Cardiac muscle cell (in vitro differentiated cells and primary cell): ENCODE measurements at regions not wholly inside any gene's neighbourhood (a gene's known extent, or its start where the extent isn't known, plus 50 kb on each side); places are given as distances from the start of the nearest gene placed in this dataset.

Experiments
- DNase-seq, 2 donors: peaks; one replicate each; pipeline versions ENCODE4 v3.0.0 to v3.0.0-alpha.2; 2010 to 2017; ENCODE audit warnings: low read depth in 1 of 2, low spot score in 1 of 2
- H3K27ac ChIP-seq: fragments of 200-600 bp; sonication (generic); 2 replicates; pipeline ENCODE4 v1.5.1; 2016
- H3K27me3 ChIP-seq: fragments of 200-600 bp; sonication (generic); 2 replicates; pipeline ENCODE4 v1.6.0; 2016; ENCODE audit warnings: control low read depth
- H3K36me3 ChIP-seq: fragments of 200-600 bp; sonication (generic); 2 replicates; pipeline ENCODE4 v1.5.1; 2016; ENCODE audit warnings: control low read depth
- H3K4me1 ChIP-seq: fragments of 200-600 bp; sonication (generic); 2 replicates; pipeline ENCODE4 v1.8.1; 2017; ENCODE audit warnings: low read depth, mild to moderate bottlenecking, mixed run types
- H3K4me3 ChIP-seq: fragments of 200-600 bp; sonication (generic); 2 replicates; pipeline ENCODE4 v1.5.1; 2016; ENCODE audit warnings: mild to moderate bottlenecking
- H3K9me3 ChIP-seq: fragments of 200-600 bp; sonication (generic); 2 replicates; pipeline ENCODE4 v1.5.1; 2017; ENCODE audit warnings: low read depth, mild to moderate bottlenecking, control low read depth
- CTCF ChIP-seq: IDR thresholded peaks from 2 replicates; pipeline ENCODE4 v1.5.1; 2012; ENCODE audit warnings: low read depth, mild to moderate bottlenecking, low read length

GRCh38 chr5:123755653-123756317 lies 243.8 kb downstream of the CSNK1G3 start:
- H3K4me3 ChIP-seq, result no peak overlapping the region
- DNase-seq, result peak in 1 of 2 donors; percentile 50
- no peak for TF ChIP-seq CTCF
- H3K36me3 ChIP-seq, result no peaks in the 10 kb centered on the region
- no peak overlapping the region for H3K27ac ChIP-seq
- H3K4me1 ChIP-seq, result peaks cover 25% of the 10 kb centered on the region
- no peaks in the 10 kb centered on the region for H3K9me3 ChIP-seq
- no peaks in the 10 kb centered on the region for H3K27me3 ChIP-seq

DNA sequence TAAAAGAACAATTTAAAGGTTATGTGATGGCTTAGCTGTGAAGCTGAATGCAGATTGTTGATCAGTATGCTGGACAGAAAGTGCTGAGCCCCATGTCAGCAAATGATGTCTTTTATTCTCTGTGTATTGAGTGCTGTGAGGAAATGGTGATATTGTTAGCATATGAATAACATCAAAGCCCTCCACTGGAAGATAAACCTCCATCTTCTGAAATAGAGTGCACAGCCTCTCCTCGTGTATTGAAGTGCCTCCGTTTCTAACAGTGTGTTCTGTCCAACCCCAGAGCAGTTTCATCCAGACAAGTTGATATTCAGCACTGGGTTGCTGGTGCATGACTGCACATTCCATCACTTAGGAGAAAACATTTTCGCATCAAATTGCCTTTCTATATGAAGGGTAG lies 242.9 kb downstream of the CSNK1G3 start:
- DNase-seq, result peak; percentile 15 to 24
- H3K4me1 ChIP-seq, result peaks cover 25% of the 10 kb centered on the region
- no peaks in the 10 kb centered on the region for H3K36me3 ChIP-seq
- no peak overlapping the region for H3K4me3 ChIP-seq
- H3K27me3 ChIP-seq, result no peaks in the 10 kb centered on the region
- no peak for TF ChIP-seq CTCF
- H3K9me3 ChIP-seq, result no peaks in the 10 kb centered on the region
- H3K27ac ChIP-seq, result peak overlapping the region; percentile 38

- no peak for TF ChIP-seq CTCF
- DNase-seq, result peak in 1 of 2 donors; percentile 32
- H3K4me1 ChIP-seq, result peaks cover 25% of the 10 kb centered on the region
- no peaks in the 10 kb centered on the region for H3K36me3 ChIP-seq
- H3K9me3 ChIP-seq, result no peaks in the 10 kb centered on the region
- peak overlapping the region; percentile 38 for H3K27ac ChIP-seq
- no peak overlapping the region for H3K4me3 ChIP-seq
- H3K27me3 ChIP-seq, result no peaks in the 10 kb centered on the region
Observed at GRCh38 chr5:123753937-123754891, 242.2 kb downstream of the CSNK1G3 start.

DNA sequence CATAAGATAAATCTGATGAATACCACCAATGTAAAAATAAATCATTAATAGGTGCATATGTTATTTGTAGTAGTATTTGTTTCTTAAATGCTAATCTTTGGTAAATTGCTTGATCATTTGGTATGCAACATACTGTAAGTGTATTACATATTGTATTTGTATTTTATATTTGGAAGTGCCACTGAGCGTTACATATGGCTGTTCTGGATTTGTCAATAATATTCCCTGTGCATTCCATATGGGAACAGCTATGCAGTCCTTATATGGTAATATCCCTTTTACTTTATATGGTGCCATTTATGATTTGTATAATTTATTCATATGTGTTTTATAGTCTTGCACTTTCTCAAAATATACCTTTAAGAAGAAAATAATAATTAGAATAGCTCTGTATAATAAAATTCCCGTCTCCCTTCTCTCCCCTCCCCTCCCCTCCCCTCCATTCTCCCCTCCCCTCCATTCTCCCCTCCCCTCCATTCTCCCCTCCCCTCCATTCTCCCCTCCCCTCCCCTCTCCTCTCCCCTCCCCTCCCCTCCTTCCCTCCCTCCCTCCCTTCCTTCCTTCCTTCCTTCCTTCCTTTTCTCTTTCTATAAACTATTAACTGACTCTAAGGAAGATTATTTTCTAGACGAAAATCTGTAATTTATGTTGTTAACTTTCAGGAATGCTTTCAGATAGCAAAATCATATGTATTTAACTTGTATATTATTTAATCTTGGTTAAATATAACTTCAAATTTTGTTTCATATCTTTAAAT lies 241.4 kb downstream of the CSNK1G3 start:
- no peak overlapping the region for H3K4me3 ChIP-seq
- no peaks in the 10 kb centered on the region for H3K36me3 ChIP-seq
- peaks cover 25% of the 10 kb centered on the region for H3K4me1 ChIP-seq
- H3K27me3 ChIP-seq, result no peaks in the 10 kb centered on the region
- no peaks in the 10 kb centered on the region for H3K9me3 ChIP-seq
- DNase-seq, result no peak
- TF ChIP-seq CTCF, result no peak
- H3K27ac ChIP-seq, result no peak overlapping the region

DNA sequence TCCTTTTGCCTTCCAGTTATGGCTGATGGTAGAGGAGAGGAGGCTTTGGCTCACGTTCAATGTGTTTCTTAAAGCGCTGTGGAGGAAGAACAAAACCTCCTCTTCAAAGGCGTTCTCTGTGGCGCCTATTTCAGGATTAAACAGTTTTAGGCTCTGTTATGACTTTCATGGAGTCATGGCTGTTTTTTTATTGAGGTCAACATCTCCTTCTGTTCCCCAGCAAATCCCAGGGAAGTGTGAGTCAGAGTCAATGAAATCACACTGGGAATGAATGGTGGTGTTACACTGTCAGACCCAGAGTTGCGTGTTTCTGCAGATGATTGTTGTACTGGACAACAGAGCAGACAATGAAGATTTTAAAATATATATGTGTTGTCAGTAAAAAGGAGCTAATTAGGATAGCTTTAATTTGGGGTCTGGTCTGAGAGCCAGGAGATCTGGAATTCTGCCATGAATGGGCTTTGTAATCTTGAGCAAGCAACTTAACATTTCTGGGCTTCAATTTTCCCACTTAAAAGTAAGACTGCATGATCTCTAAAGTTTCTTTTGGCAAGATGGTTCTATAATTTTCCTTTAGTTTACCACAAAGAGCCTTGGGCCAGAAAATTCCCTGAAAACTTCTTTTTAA lies 240.7 kb downstream of the CSNK1G3 start:
- DNase-seq, result peak in 1 of 2 donors; percentile 83
- Histone ChIP-seq H3K4me1 (peaks cover 25% of the 10 kb centered on the region), H3K36me3 (no peaks in the 10 kb centered on the region), H3K27me3 (no peaks in the 10 kb centered on the region), H3K4me3 (no peak overlapping the region), H3K27ac (no peak overlapping the region), H3K9me3 (no peaks in the 10 kb centered on the region)
- TF ChIP-seq CTCF, result no peak
